OCI-LY3 (cell line): ENCODE measurements at regions not wholly inside any gene's neighbourhood (a gene's known extent, or its start where the extent isn't known, plus 50 kb on each side); places are given as distances from the start of the nearest gene placed in this dataset.

Source experiments
- EZH2phosphoT487 ChIP-seq: fragments of 200-600 bp; shearing (Covaris generic); IDR thresholded peaks from 2 replicates; pipeline ENCODE4 v1.6.1; 2018; ENCODE audit warnings: antibody characterized with exemption, mixed run types, low read depth
- TF ChIP-seq, protein P1 (sequence below): fragments of 200-600, 300-600 bp; sonication (generic); IDR thresholded peaks from 2 replicates; pipeline ENCODE4 v1.5.1; 2014; ENCODE audit warnings: antibody characterized with exemption, low read length, low read depth

DNA sequence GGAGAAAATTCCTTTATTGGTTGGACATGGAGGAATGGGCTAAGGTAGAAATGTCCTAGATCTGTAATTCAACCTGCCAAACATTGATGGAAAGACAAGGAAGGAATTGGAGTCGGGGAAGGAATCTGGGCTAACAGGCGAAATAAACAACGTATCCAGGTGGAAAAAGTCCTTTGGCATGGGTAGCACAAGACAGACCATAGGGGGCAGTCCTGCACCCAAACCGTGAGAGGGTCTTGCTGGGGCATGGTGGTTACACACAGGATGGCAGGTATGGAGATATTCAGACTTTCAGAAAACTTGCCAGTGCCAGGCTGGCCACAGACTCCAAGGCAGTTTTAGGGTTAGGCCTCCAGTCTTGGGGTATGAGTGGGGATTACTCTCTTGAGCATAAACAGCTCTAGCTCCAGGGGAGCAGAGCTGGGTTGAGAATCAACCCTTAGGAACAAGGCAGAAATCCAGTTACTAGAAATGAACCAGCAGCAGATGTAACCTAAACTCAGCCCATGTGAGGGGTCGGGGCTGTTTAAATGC lies 188.6 kb upstream of the GDF10 start:
- TF ChIP-seq, protein P1, sequence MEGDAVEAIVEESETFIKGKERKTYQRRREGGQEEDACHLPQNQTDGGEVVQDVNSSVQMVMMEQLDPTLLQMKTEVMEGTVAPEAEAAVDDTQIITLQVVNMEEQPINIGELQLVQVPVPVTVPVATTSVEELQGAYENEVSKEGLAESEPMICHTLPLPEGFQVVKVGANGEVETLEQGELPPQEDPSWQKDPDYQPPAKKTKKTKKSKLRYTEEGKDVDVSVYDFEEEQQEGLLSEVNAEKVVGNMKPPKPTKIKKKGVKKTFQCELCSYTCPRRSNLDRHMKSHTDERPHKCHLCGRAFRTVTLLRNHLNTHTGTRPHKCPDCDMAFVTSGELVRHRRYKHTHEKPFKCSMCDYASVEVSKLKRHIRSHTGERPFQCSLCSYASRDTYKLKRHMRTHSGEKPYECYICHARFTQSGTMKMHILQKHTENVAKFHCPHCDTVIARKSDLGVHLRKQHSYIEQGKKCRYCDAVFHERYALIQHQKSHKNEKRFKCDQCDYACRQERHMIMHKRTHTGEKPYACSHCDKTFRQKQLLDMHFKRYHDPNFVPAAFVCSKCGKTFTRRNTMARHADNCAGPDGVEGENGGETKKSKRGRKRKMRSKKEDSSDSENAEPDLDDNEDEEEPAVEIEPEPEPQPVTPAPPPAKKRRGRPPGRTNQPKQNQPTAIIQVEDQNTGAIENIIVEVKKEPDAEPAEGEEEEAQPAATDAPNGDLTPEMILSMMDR, result no peak
- TF ChIP-seq EZH2phosphoT487, result no peak
